Mesendoderm (in vitro differentiated cells): ENCODE measurements at regions not wholly inside any gene's neighbourhood (a gene's known extent, or its start where the extent isn't known, plus 50 kb on each side); places are given as distances from the start of the nearest gene placed in this dataset.
A peak's percentile ranks its signal among the peaks of the same experiment; 100 is the strongest.

Experiments used
- DNase-seq: peaks from one replicate; pipeline ENCODE4 v3.0.0; 2013
- H2AK5ac ChIP-seq: 2 replicates; pipeline ENCODE4 v1.6.1; 2013; ENCODE audit warnings: low read length, inconsistent platforms
- H2BK120ac ChIP-seq: 2 replicates; pipeline ENCODE4 v1.6.1; 2013; ENCODE audit warnings: low read depth, mild to moderate bottlenecking, low read length, moderate library complexity, mixed read lengths
- H2BK15ac ChIP-seq: replicated peaks from 2 replicates; pipeline ENCODE4 v1.6.1; 2013; ENCODE audit warnings: low read depth, mild to moderate bottlenecking, moderate library complexity
- H2BK5ac ChIP-seq: 2 replicates; pipeline ENCODE4 v1.6.1; 2013; ENCODE audit warnings: low read length, inconsistent platforms
- H3K18ac ChIP-seq: 2 replicates; pipeline ENCODE4 v1.6.1; 2013; ENCODE audit warnings: mild to moderate bottlenecking, low read length, mixed read lengths
- H3K23ac ChIP-seq: one replicate; pipeline ENCODE4 v1.6.1; 2013; ENCODE audit warnings: low read length
- H3K27ac ChIP-seq: 2 replicates; pipeline ENCODE4 v1.5.1; 2013; ENCODE audit warnings: low read depth, mild to moderate bottlenecking, inconsistent platforms, low read length, moderate library complexity
- H3K27me3 ChIP-seq: 2 replicates; pipeline ENCODE4 v1.6.1; 2013; ENCODE audit warnings: low read length, control low read depth, mild to moderate bottlenecking, inconsistent platforms; ENCODE audit not compliant: insufficient read depth, poor library complexity
- H3K36me3 ChIP-seq: 2 replicates; pipeline ENCODE4 v1.6.1; 2013; ENCODE audit warnings: low read length, inconsistent platforms; ENCODE audit not compliant: control insufficient read depth, insufficient read depth
- H3K4ac ChIP-seq: one replicate; pipeline ENCODE4 v1.6.1; 2013; ENCODE audit warnings: low read depth, mild to moderate bottlenecking, low read length, moderate library complexity
- H3K4me1 ChIP-seq: 2 replicates; pipeline ENCODE4 v1.6.1; 2013; ENCODE audit warnings: low read depth, low read length, inconsistent platforms; ENCODE audit not compliant: control insufficient read depth
- H3K4me2 ChIP-seq: 2 replicates; pipeline ENCODE4 v1.6.1; 2013; ENCODE audit warnings: low read length
- H3K4me3 ChIP-seq: 2 replicates; pipeline ENCODE4 v1.5.1; 2013; ENCODE audit warnings: mild to moderate bottlenecking, low read length
- H3K56ac ChIP-seq: one replicate; pipeline ENCODE4 v1.6.1; 2013; ENCODE audit warnings: low read length
- H3K79me1 ChIP-seq: 2 replicates; pipeline ENCODE4 v1.6.1; 2013; ENCODE audit warnings: low read length, inconsistent platforms
- H3K79me2 ChIP-seq: 2 replicates; pipeline ENCODE4 v1.6.1; 2013; ENCODE audit warnings: mild to moderate bottlenecking, low read length; ENCODE audit not compliant: control insufficient read depth, insufficient read depth
- H3K9ac ChIP-seq: 2 replicates; pipeline ENCODE4 v1.6.1; 2013; ENCODE audit warnings: low read length, inconsistent platforms
- H4K5ac ChIP-seq: one replicate; pipeline ENCODE4 v1.6.1; 2013; ENCODE audit warnings: low read length
- H4K8ac ChIP-seq: one replicate; pipeline ENCODE4 v1.6.1; 2013; ENCODE audit warnings: low read depth, mild to moderate bottlenecking, control low read depth, low read length, moderate library complexity
- WGBS: extraction: QIAGEN DNeasy Blood & Tissue Kit; methylation state at CpG from one replicate; pipeline ENCODE4 v1.1.7; 2013; ENCODE audit warnings: low lambda C conversion rate, missing lambda C conversion rate; ENCODE audit not compliant: insufficient coverage; ENCODE audit errors: extremely low coverage; 5-methylcytosine and 5-hydroxymethylcytosine counted together

DNA sequence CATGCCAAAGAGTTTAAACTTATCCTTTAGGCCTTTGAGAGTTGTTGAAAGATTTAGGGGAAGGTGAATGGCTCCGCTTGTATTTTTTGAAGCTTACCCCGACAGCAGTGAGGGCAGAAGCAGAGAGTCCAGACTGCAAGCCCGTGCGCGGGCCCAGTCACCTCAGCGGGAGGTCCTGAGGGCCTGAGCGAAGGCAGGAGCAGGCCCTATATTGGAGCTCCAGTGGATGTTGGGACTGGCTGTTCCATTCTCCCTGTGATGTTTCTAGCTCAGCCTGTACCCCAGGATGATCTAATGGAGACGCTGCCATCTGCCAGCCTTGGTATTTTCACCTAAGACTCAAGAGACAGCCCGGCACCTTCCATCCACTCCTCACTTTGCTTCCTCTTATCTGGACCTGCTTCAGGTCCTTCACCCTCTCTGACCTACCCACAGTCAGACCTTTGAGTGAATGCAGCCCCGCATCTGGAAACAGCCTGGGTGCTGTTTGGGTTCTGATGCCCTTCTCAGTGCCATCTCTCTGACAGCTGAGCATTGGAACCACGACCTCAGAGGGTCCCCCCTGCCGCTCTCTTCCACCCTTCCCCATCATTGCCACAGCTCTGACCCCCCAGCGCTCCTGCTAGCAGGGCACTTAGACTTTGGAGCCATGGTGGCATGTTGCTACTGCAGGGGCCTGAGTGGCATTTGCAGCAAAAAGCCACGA lies 628.2 kb upstream of the CADM1 start:
- WGBS, result no CpG with 5 or more reads among the region's 14 CpGs
- Histone ChIP-seq H3K4me3 (no peak overlapping the region), H3K27ac (no peak overlapping the region)

DNA sequence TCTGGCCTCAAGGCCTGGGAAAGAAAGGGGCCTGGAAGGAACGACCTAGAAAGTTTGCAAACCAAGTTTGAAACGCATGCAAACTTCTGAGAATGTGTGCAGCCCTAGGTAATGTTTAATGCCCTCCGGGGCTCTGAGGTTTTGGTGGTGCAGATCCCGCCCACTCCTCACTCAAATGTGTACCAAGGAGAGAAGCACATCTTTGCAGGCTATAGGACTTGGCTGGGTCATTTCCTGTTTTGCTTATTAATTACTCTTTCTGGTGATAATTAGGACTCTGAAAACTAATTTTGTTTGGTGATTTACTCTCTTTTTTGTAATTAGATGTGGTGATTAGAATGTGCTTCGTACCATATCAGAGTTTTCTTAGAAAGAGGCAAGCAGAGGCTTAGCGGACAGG lies 625.9 kb upstream of the CADM1 start:
- no peak overlapping the region for H4K5ac ChIP-seq
- H2BK15ac ChIP-seq, result no peak overlapping the region
- H3K36me3 ChIP-seq, result no peaks in the 10 kb centered on the region
- H3K18ac ChIP-seq, result no peak overlapping the region
- no peak overlapping the region for H3K4me3 ChIP-seq
- H2BK120ac ChIP-seq, result no peak overlapping the region
- H3K4me1 ChIP-seq, result peaks cover 10% of the 10 kb centered on the region
- H4K8ac ChIP-seq, result no peak overlapping the region
- no peak overlapping the region for H3K56ac ChIP-seq
- H3K4ac ChIP-seq, result no peak overlapping the region
- H3K4me2 ChIP-seq, result no peak overlapping the region
- no CpG with 5 or more reads among the region's 6 CpGs for WGBS
- no peak overlapping the region for H3K9ac ChIP-seq
- no peak overlapping the region for H3K27ac ChIP-seq
- H2AK5ac ChIP-seq, result no peak overlapping the region
- H3K23ac ChIP-seq, result no peak overlapping the region
- H3K27me3 ChIP-seq, result no peaks in the 10 kb centered on the region
- H3K79me2 ChIP-seq, result no peaks in the 10 kb centered on the region
- no peaks in the 10 kb centered on the region for H3K79me1 ChIP-seq
- no peak for DNase-seq
- no peak overlapping the region for H2BK5ac ChIP-seq

More for the DNA sequence above, 628.2 kb upstream of the CADM1 start:
- Histone ChIP-seq H2BK5ac (no peak overlapping the region), H3K36me3 (no peaks in the 10 kb centered on the region), H3K79me1 (no peaks in the 10 kb centered on the region), H4K8ac (no peak overlapping the region), H2BK120ac (no peak overlapping the region), H3K4me2 (no peak overlapping the region), H3K23ac (peak overlapping the region; percentile 70), H3K18ac (peak overlapping the region; percentile 52), H4K5ac (no peak overlapping the region), H2AK5ac (no peak overlapping the region), H3K56ac (no peak overlapping the region), H3K27me3 (no peaks in the 10 kb centered on the region), H3K4me1 (peaks cover 8% of the 10 kb centered on the region), H2BK15ac (no peak overlapping the region), H3K79me2 (no peaks in the 10 kb centered on the region), H3K4ac (no peak overlapping the region), H3K9ac (no peak overlapping the region)
- no peak for DNase-seq

DNA sequence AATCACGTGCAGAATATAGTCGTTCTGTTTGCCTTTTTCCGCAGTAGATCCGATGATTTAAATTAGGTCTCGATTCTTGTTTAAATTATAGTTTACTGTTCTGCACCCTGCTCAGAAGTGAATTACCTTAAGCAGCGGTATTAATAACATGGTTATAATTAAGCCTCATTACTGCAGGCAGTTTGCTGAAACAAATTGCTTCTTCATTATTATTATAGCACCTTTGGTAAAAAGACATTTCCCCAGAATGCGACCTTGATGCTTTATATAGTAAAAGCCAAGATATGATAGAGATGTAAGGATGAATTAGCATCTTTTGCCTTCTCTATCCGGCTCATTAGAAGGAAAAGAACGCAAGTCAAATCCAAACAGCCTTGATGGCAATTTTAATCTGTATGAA lies 625.2 kb upstream of the CADM1 start:
- no peak overlapping the region for H4K5ac ChIP-seq
- no peaks in the 10 kb centered on the region for H3K79me2 ChIP-seq
- H3K27ac ChIP-seq, result no peak overlapping the region
- H2BK5ac ChIP-seq, result no peak overlapping the region
- no peak overlapping the region for H3K4me3 ChIP-seq
- H2BK15ac ChIP-seq, result no peak overlapping the region
- DNase-seq, result no peak
- no CpG with 5 or more reads among the region's 9 CpGs for WGBS
- no peaks in the 10 kb centered on the region for H3K27me3 ChIP-seq
- no peaks in the 10 kb centered on the region for H3K36me3 ChIP-seq
- H3K4ac ChIP-seq, result no peak overlapping the region
- no peaks in the 10 kb centered on the region for H3K79me1 ChIP-seq
- no peak overlapping the region for H3K23ac ChIP-seq
- H3K4me1 ChIP-seq, result peaks cover 6% of the 10 kb centered on the region
- H2AK5ac ChIP-seq, result no peak overlapping the region
- H4K8ac ChIP-seq, result no peak overlapping the region
- H2BK120ac ChIP-seq, result no peak overlapping the region
- H3K56ac ChIP-seq, result no peak overlapping the region
- H3K4me2 ChIP-seq, result no peak overlapping the region
- no peak overlapping the region for H3K18ac ChIP-seq
- H3K9ac ChIP-seq, result no peak overlapping the region

DNA sequence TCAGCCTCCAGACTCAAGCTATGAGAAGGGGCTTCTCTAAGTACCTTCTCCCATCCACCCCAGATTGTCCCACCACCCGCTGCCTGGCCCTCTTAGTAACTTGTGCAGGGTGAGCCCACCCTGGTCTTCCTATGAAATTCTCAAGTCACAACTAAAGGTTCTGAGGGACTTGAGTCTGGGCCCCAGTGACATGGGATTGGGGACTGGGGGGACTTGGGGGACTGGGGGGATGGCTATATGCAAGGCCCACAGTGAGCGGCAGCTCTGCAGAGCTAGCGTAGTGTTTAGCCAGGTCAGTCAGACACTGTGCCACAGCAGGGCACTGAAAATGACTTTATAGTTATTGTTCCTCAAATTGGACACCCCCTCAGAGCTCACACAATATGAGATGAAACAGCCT lies 622.3 kb upstream of the CADM1 start:
- H3K4me1 ChIP-seq, result peaks cover 2% of the 10 kb centered on the region
- no peak overlapping the region for H3K18ac ChIP-seq
- H3K27ac ChIP-seq, result no peak overlapping the region
- DNase-seq, result no peak
- H3K27me3 ChIP-seq, result no peaks in the 10 kb centered on the region
- no peak overlapping the region for H3K56ac ChIP-seq
- no peak overlapping the region for H2AK5ac ChIP-seq
- H3K4me3 ChIP-seq, result no peak overlapping the region
- no peaks in the 10 kb centered on the region for H3K79me2 ChIP-seq
- H3K4me2 ChIP-seq, result no peak overlapping the region
- no peak overlapping the region for H2BK5ac ChIP-seq
- H2BK15ac ChIP-seq, result no peak overlapping the region
- no peak overlapping the region for H4K5ac ChIP-seq
- H3K36me3 ChIP-seq, result no peaks in the 10 kb centered on the region
- WGBS, result no CpG with 5 or more reads among the region's 3 CpGs
- no peak overlapping the region for H4K8ac ChIP-seq
- H3K79me1 ChIP-seq, result no peaks in the 10 kb centered on the region
- H3K9ac ChIP-seq, result no peak overlapping the region
- H2BK120ac ChIP-seq, result no peak overlapping the region
- no peak overlapping the region for H3K23ac ChIP-seq
- H3K4ac ChIP-seq, result no peak overlapping the region

DNA sequence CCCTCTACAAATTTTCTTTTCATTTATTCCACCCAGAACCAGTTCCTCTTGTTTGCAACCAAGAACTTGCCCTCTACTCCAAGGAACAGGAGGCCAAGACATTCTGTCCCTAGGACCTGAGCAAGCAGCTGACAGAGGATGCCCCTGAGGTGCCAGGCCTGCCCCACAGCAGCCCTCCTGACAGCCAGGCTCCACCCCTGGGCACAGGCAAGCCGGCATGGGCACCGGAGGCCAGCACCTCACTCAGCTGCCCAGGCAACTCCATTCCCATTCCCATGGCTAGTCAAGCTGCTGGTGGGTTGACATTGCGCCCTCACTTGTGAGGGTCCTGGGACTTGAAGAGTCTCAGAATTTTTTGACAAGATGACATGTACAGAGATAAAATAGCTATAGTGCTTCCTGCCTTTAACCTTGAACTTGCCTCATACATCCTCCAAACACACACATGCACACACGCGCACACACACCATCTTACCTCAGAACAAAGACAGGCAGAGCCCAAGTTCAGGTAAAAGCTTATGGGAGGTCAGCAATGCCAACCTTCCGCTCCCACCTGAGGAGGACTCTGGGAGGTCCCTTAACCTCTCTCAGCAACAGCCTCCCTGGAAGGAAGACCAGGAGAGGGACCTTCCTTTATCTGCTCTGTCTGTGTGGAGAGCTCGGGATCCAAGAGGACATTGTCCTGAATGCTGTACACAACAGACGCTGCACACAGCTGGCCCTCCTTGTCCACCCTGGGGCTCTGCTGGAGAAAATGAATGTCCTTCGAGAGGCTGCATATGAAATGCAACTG lies 620.9 kb upstream of the CADM1 start:
- Histone ChIP-seq H3K36me3 (no peaks in the 10 kb centered on the region), H3K4me1 (peaks cover 2% of the 10 kb centered on the region), H3K27ac (no peak overlapping the region), H2BK15ac (no peak overlapping the region), H3K9ac (no peak overlapping the region), H2BK5ac (no peak overlapping the region), H3K4me2 (no peak overlapping the region), H3K27me3 (no peaks in the 10 kb centered on the region), H3K4me3 (no peak overlapping the region), H3K4ac (no peak overlapping the region), H3K23ac (no peak overlapping the region), H4K5ac (no peak overlapping the region), H2BK120ac (no peak overlapping the region), H3K79me1 (no peaks in the 10 kb centered on the region), H3K79me2 (no peaks in the 10 kb centered on the region), H4K8ac (no peak overlapping the region), H3K18ac (no peak overlapping the region), H3K56ac (no peak overlapping the region), H2AK5ac (no peak overlapping the region)
- DNase-seq, result no peak
- no CpG with 5 or more reads among the region's 9 CpGs for WGBS
